WERI-Rb-1 (cell line): ENCODE measurements at regions not wholly inside any gene's neighbourhood (a gene's known extent, or its start where the extent isn't known, plus 50 kb on each side); places are given as distances from the start of the nearest gene placed in this dataset.

Source experiments
- DNase-seq: peaks from one replicate; pipeline ENCODE4 v3.0.0-alpha.2; 2020
- H3K27ac ChIP-seq: fragments of 250-450 bp; sonication (Bioruptor Pico); 2 replicates; pipeline ENCODE4 v1.5.1; 2020; ENCODE audit warnings: mild to moderate bottlenecking, moderate library complexity
- H3K27me3 ChIP-seq: fragments of 250-450 bp; sonication (Bioruptor Pico); 2 replicates; pipeline ENCODE4 v1.5.1; 2021; ENCODE audit warnings: mild to moderate bottlenecking, low read depth, moderate library complexity; ENCODE audit not compliant: insufficient read depth, severe bottlenecking
- H3K36me3 ChIP-seq: fragments of 250-450 bp; sonication (Bioruptor Pico); 2 replicates; pipeline ENCODE4 v1.5.1; 2020; ENCODE audit warnings: mild to moderate bottlenecking, moderate library complexity
- H3K4me3 ChIP-seq: 2 replicates; pipeline ENCODE4 v1.5.1; 2011; ENCODE audit warnings: low read depth, mild to moderate bottlenecking, control low read depth, low read length
- H3K9me3 ChIP-seq: fragments of 250-450 bp; sonication (Bioruptor Pico); 2 replicates; pipeline ENCODE4 v1.5.1; 2021; ENCODE audit warnings: mild to moderate bottlenecking, moderate library complexity; ENCODE audit not compliant: severe bottlenecking
- TF ChIP-seq, protein P1 (sequence below): IDR thresholded peaks from 2 replicates; pipeline ENCODE4 v1.5.1; 2011; ENCODE audit warnings: low read depth, mild to moderate bottlenecking, control low read depth, inconsistent platforms, low read length

DNA sequence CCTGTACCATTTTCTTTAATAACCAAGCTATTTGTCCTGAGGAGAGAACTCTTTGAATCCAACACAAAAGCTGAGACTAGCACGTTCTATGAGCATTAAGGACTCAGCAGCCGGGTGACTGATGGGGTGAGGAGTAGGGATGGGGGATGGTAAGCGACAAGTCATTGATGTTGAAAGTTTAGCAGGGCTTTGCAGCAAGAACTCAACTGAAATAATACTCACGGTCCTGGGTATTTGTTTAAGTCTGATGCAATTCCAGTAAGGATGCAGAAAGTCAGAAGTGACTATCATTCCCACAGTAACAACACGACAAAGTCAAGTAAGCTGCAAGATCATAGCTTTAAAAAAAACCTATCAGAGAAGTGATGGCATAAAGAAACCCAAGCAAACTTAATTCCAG lies 131.1 kb downstream of the ACTL7B start:
- H3K27me3 ChIP-seq: no peaks in the 10 kb centered on the region
- TF ChIP-seq, protein P1, sequence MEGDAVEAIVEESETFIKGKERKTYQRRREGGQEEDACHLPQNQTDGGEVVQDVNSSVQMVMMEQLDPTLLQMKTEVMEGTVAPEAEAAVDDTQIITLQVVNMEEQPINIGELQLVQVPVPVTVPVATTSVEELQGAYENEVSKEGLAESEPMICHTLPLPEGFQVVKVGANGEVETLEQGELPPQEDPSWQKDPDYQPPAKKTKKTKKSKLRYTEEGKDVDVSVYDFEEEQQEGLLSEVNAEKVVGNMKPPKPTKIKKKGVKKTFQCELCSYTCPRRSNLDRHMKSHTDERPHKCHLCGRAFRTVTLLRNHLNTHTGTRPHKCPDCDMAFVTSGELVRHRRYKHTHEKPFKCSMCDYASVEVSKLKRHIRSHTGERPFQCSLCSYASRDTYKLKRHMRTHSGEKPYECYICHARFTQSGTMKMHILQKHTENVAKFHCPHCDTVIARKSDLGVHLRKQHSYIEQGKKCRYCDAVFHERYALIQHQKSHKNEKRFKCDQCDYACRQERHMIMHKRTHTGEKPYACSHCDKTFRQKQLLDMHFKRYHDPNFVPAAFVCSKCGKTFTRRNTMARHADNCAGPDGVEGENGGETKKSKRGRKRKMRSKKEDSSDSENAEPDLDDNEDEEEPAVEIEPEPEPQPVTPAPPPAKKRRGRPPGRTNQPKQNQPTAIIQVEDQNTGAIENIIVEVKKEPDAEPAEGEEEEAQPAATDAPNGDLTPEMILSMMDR: no peak
- H3K36me3 ChIP-seq: no peaks in the 10 kb centered on the region; the same call in 1 of the 2 replicates
- H3K4me3 ChIP-seq: no peak overlapping the region
- no peaks in the 10 kb centered on the region for H3K9me3 ChIP-seq
- no peak for DNase-seq
- H3K27ac ChIP-seq: no peak overlapping the region

DNA sequence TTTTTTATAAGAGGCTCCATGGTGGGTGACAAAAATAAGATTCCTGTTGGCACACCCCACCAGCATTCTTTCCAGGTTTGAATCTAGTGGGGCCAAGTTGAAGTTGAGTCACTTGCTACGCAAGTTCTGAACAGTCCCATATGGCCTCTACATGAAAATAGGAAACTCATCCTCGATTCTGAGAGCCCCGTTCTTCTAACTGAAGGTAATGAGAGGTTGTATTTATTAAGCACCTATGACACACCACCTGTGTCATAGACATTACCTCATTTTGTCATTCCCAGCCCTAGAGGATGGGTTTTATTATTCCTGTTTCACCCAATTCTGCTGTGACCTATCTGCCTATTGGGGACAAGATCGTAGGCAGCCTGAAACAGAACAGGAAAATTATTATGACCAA lies 131.7 kb downstream of the ACTL7B start:
- H3K9me3 ChIP-seq: no peaks in the 10 kb centered on the region
- no peak overlapping the region for H3K4me3 ChIP-seq
- DNase-seq: no peak
- H3K36me3 ChIP-seq: no peaks in the 10 kb centered on the region; the same call in 1 of the 2 replicates
- H3K27me3 ChIP-seq: no peaks in the 10 kb centered on the region
- TF ChIP-seq, protein P1: no peak
- H3K27ac ChIP-seq: no peak overlapping the region

DNA sequence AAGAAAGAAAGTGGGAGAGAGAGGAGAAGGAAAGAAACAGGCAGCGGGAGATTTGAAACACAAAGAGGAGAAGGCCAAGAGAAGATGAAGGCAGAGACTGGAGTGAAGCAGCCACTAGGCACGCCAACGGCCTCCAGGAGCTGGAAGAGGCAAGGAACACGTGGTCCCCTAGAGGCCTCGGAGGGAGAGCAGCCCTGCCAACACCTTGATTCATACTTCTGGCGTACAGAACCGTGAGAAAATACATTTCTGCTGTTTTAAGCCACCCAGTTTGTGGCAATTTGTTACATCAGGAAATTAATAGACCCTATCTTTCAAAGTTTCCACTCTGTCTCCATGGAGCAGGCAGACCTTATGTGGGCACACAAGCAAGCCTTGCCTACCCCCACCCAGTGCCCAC lies 133.4 kb downstream of the ACTL7B start:
- TF ChIP-seq, protein P1: no peak
- Histone ChIP-seq H3K36me3 (no peaks in the 10 kb centered on the region; the same call in 1 of the 2 replicates), H3K27ac (no peak overlapping the region), H3K27me3 (no peaks in the 10 kb centered on the region), H3K4me3 (no peak overlapping the region), H3K9me3 (peaks cover under 1% of the 10 kb centered on the region)
- DNase-seq: no peak

DNA sequence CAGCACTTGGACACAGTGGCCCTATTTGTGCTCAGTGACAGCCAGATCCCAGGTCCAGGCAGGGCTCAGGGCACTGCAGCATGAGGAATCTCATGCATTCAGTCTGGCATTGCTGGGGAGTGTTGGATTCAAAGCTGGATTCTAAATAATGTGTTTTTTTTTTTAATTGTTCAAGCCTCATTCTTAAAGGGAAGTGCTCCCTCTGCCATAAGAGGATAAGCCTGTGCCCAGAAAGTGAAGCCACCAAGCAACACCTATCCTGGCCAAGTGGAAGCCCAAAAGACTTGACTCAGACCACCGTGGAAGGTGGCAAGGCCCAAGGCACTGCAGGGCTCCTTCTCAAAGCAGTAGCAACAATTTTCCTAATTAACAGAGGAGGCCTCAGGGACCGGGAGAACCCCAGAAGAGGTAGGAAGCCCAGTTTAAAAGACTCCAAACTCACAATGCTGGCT lies 135.6 kb downstream of the ACTL7B start:
- no peak for DNase-seq
- no peak overlapping the region for H3K4me3 ChIP-seq
- H3K36me3 ChIP-seq: no peaks in the 10 kb centered on the region; the same call in 1 of the 2 replicates
- H3K9me3 ChIP-seq: peaks cover 3% of the 10 kb centered on the region
- H3K27ac ChIP-seq: no peak overlapping the region
- TF ChIP-seq, protein P1: no peak
- no peaks in the 10 kb centered on the region for H3K27me3 ChIP-seq

DNA sequence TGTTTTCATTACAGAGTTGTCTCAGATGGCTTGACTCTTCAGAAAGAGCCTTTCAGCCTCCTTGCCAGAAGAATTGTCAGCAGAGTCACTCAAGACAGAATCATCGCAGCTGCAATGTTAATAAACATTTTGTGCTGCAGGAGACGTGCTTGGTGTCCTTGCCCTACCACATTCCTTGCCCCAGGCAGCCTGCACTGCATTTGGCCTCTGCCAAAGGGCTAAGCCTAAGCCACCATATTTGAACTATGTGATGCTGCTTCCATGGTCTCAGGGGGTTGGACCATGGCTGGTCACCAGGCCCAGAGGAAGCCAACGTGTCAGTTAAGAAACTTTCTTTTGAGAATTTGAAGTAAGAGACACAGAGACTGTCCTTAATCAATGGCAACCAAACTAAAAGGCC lies 145.4 kb downstream of the ACTL7B start:
- Histone ChIP-seq H3K27ac (no peak overlapping the region), H3K36me3 (no peaks in the 10 kb centered on the region; the same call in none of the 2 replicates), H3K9me3 (no peaks in the 10 kb centered on the region), H3K27me3 (no peaks in the 10 kb centered on the region), H3K4me3 (no peak overlapping the region)
- no peak for DNase-seq
- TF ChIP-seq, protein P1: no peak

DNA sequence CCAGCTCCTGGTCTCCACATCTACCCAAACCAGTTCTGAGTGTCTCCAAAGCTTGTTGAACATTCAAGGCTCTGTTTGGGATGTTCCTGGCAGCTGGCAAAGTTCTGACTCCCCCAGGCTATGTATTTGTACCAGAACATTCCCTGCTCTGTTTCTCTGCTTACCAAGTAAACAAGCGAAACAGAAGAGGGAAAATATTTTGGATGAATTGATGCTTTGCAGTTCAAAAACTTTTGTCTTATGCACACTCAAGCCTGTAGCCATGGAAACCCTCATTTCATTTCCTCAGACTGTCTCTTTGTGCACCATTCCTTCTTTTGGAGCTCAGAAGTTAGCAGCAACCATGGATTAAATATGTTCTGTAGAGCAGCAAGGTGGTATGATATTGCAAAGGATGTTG lies 145.8 kb downstream of the ACTL7B start:
- H3K27ac ChIP-seq: no peak overlapping the region
- H3K36me3 ChIP-seq: peaks cover 4% of the 10 kb centered on the region
- no peak overlapping the region for H3K4me3 ChIP-seq
- no peaks in the 10 kb centered on the region for H3K9me3 ChIP-seq
- no peaks in the 10 kb centered on the region for H3K27me3 ChIP-seq
- TF ChIP-seq, protein P1: no peak
- DNase-seq: no peak
